Transverse colon (tissue), 3 donors: ENCODE measurements at regions not wholly inside any gene's neighbourhood (a gene's known extent, or its start where the extent isn't known, plus 50 kb on each side); places are given as distances from the start of the nearest gene placed in this dataset.

Experiments used
- CTCF ChIP-seq, 5 experiments: fragments of 200-600 bp in 3 of 5; fragments of 450-650 bp in 2 of 5; sonication (generic) in 3 of 5; IDR thresholded peaks; 1 replicate in 2 of 5; 2 replicates in 3 of 5; pipeline ENCODE4 v1.5.1; 2016 to 2017; ENCODE audit warnings: antibody characterized with exemption in 5 of 5, inconsistent platforms in 3 of 5, mild to moderate bottlenecking in 2 of 5, moderate library complexity in 1 of 5
- POLR2A ChIP-seq: fragments of 450-650 bp; IDR thresholded peaks from one replicate; pipeline ENCODE4 v1.6.1; 2016; ENCODE audit warnings: antibody characterized with exemption, mild to moderate bottlenecking, moderate library complexity

DNA sequence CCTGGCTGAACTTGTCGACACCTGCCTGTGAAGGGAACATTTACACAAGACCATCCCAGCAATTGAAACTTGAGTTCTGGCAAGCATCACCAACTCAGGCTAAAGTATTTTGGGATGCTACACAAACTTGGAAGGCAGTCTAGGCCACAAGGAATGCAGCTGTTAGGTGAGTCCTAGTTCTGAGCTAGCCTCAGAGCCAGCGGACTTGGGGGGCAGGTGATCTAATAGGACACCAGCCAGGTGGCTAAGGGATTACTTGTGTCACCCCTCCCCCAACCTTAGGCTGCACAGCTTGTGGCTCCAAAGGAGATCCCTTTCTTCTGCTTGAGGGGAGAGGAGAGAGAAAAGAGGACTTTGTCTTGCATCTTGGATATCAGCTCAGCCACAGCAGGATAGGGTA is 62.3 kb upstream of the DKK2 start:
- TF ChIP-seq CTCF (IDR thresholded peaks at IDR 0.05) (no peak), POLR2A (no peak)
